Mesendoderm (in vitro differentiated cells): ENCODE measurements at regions not wholly inside any gene's neighbourhood (a gene's known extent, or its start where the extent isn't known, plus 50 kb on each side); places are given as distances from the start of the nearest gene placed in this dataset.

Source experiments
- DNase-seq: peaks from one replicate; pipeline ENCODE4 v3.0.0; 2013
- H2AK5ac ChIP-seq: 2 replicates; pipeline ENCODE4 v1.6.1; 2013; ENCODE audit warnings: low read length, inconsistent platforms
- H2BK120ac ChIP-seq: 2 replicates; pipeline ENCODE4 v1.6.1; 2013; ENCODE audit warnings: low read depth, mild to moderate bottlenecking, low read length, moderate library complexity, mixed read lengths
- H2BK15ac ChIP-seq: replicated peaks from 2 replicates; pipeline ENCODE4 v1.6.1; 2013; ENCODE audit warnings: low read depth, mild to moderate bottlenecking, moderate library complexity
- H2BK5ac ChIP-seq: 2 replicates; pipeline ENCODE4 v1.6.1; 2013; ENCODE audit warnings: low read length, inconsistent platforms
- H3K18ac ChIP-seq: 2 replicates; pipeline ENCODE4 v1.6.1; 2013; ENCODE audit warnings: mild to moderate bottlenecking, low read length, mixed read lengths
- H3K23ac ChIP-seq: one replicate; pipeline ENCODE4 v1.6.1; 2013; ENCODE audit warnings: low read length
- H3K27ac ChIP-seq: 2 replicates; pipeline ENCODE4 v1.5.1; 2013; ENCODE audit warnings: low read depth, mild to moderate bottlenecking, inconsistent platforms, low read length, moderate library complexity
- H3K27me3 ChIP-seq: 2 replicates; pipeline ENCODE4 v1.6.1; 2013; ENCODE audit warnings: low read length, control low read depth, mild to moderate bottlenecking, inconsistent platforms; ENCODE audit not compliant: insufficient read depth, poor library complexity
- H3K36me3 ChIP-seq: 2 replicates; pipeline ENCODE4 v1.6.1; 2013; ENCODE audit warnings: low read length, inconsistent platforms; ENCODE audit not compliant: control insufficient read depth, insufficient read depth
- H3K4ac ChIP-seq: one replicate; pipeline ENCODE4 v1.6.1; 2013; ENCODE audit warnings: low read depth, mild to moderate bottlenecking, low read length, moderate library complexity
- H3K4me1 ChIP-seq: 2 replicates; pipeline ENCODE4 v1.6.1; 2013; ENCODE audit warnings: low read depth, low read length, inconsistent platforms; ENCODE audit not compliant: control insufficient read depth
- H3K4me2 ChIP-seq: 2 replicates; pipeline ENCODE4 v1.6.1; 2013; ENCODE audit warnings: low read length
- H3K4me3 ChIP-seq: 2 replicates; pipeline ENCODE4 v1.5.1; 2013; ENCODE audit warnings: mild to moderate bottlenecking, low read length
- H3K56ac ChIP-seq: one replicate; pipeline ENCODE4 v1.6.1; 2013; ENCODE audit warnings: low read length
- H3K79me1 ChIP-seq: 2 replicates; pipeline ENCODE4 v1.6.1; 2013; ENCODE audit warnings: low read length, inconsistent platforms
- H3K79me2 ChIP-seq: 2 replicates; pipeline ENCODE4 v1.6.1; 2013; ENCODE audit warnings: mild to moderate bottlenecking, low read length; ENCODE audit not compliant: control insufficient read depth, insufficient read depth
- H3K9ac ChIP-seq: 2 replicates; pipeline ENCODE4 v1.6.1; 2013; ENCODE audit warnings: low read length, inconsistent platforms
- H4K5ac ChIP-seq: one replicate; pipeline ENCODE4 v1.6.1; 2013; ENCODE audit warnings: low read length
- H4K8ac ChIP-seq: one replicate; pipeline ENCODE4 v1.6.1; 2013; ENCODE audit warnings: low read depth, mild to moderate bottlenecking, control low read depth, low read length, moderate library complexity
- WGBS: extraction: QIAGEN DNeasy Blood & Tissue Kit; methylation state at CpG from one replicate; pipeline ENCODE4 v1.1.7; 2013; ENCODE audit warnings: low lambda C conversion rate, missing lambda C conversion rate; ENCODE audit not compliant: insufficient coverage; ENCODE audit errors: extremely low coverage; 5-methylcytosine and 5-hydroxymethylcytosine counted together

DNA sequence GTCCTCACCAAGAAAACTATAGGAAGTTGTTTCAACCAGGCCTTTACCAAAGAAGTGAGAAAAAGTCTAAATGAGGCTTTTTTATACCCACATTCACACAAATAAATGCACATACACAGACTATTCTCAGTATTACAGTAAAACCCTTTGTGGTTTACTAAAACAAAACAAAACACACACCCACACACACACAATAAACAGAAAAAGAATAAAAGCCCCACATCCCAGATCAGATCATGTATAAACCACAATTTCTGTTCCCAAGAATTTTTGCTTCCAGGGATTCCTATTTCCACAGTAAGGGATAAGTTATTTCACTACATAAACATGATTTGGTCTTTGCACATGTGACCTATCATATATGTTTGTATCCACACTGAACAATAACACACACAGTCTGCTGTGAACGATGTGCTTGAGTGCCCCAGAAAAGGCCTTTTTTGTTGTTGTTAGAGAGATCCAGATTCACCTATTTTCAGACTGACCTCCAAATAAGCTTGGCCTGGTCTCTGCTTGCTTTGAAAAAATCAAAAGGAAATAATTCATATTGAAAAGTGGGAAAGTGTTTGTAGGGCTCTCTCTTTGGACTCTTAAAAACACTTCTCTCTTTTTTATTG lies 283.4 kb upstream of the ATP11B start:
- H3K4me3 ChIP-seq: no peak overlapping the region
- no peaks in the 10 kb centered on the region for H3K27me3 ChIP-seq
- no peak overlapping the region for H3K18ac ChIP-seq
- no peak overlapping the region for H3K4me2 ChIP-seq
- H4K8ac ChIP-seq: no peak overlapping the region
- H2AK5ac ChIP-seq: no peak overlapping the region
- no peak overlapping the region for H3K4ac ChIP-seq
- no CpG with 5 or more reads among the region's 1 CpG for WGBS
- H2BK120ac ChIP-seq: no peak overlapping the region
- no peaks in the 10 kb centered on the region for H3K79me2 ChIP-seq
- no peak overlapping the region for H3K56ac ChIP-seq
- no peaks in the 10 kb centered on the region for H3K4me1 ChIP-seq
- no peak overlapping the region for H3K23ac ChIP-seq
- H2BK5ac ChIP-seq: no peak overlapping the region
- no peak overlapping the region for H3K9ac ChIP-seq
- no peaks in the 10 kb centered on the region for H3K79me1 ChIP-seq
- no peak overlapping the region for H3K27ac ChIP-seq
- H4K5ac ChIP-seq: no peak overlapping the region
- no peaks in the 10 kb centered on the region for H3K36me3 ChIP-seq
- DNase-seq: no peak
- no peak overlapping the region for H2BK15ac ChIP-seq

- H3K18ac ChIP-seq: no peak overlapping the region
- H3K23ac ChIP-seq: no peak overlapping the region
- H2AK5ac ChIP-seq: no peak overlapping the region
- no peak overlapping the region for H2BK120ac ChIP-seq
- no peaks in the 10 kb centered on the region for H3K4me1 ChIP-seq
- H3K27ac ChIP-seq: no peak overlapping the region
- H3K4me3 ChIP-seq: no peak overlapping the region
- no peaks in the 10 kb centered on the region for H3K79me1 ChIP-seq
- H3K79me2 ChIP-seq: no peaks in the 10 kb centered on the region
- no peak overlapping the region for H3K9ac ChIP-seq
- no peak for DNase-seq
- no peak overlapping the region for H2BK5ac ChIP-seq
- no peak overlapping the region for H3K4me2 ChIP-seq
- no peaks in the 10 kb centered on the region for H3K36me3 ChIP-seq
- no peak overlapping the region for H3K4ac ChIP-seq
- no CpG with 5 or more reads among the region's 5 CpGs for WGBS
- H3K27me3 ChIP-seq: no peaks in the 10 kb centered on the region
- H4K8ac ChIP-seq: no peak overlapping the region
- H3K56ac ChIP-seq: no peak overlapping the region
- no peak overlapping the region for H2BK15ac ChIP-seq
- H4K5ac ChIP-seq: no peak overlapping the region
These were observed 278.9 kb upstream of the ATP11B start for GRCh38 chr3:182514236-182514964.

DNA sequence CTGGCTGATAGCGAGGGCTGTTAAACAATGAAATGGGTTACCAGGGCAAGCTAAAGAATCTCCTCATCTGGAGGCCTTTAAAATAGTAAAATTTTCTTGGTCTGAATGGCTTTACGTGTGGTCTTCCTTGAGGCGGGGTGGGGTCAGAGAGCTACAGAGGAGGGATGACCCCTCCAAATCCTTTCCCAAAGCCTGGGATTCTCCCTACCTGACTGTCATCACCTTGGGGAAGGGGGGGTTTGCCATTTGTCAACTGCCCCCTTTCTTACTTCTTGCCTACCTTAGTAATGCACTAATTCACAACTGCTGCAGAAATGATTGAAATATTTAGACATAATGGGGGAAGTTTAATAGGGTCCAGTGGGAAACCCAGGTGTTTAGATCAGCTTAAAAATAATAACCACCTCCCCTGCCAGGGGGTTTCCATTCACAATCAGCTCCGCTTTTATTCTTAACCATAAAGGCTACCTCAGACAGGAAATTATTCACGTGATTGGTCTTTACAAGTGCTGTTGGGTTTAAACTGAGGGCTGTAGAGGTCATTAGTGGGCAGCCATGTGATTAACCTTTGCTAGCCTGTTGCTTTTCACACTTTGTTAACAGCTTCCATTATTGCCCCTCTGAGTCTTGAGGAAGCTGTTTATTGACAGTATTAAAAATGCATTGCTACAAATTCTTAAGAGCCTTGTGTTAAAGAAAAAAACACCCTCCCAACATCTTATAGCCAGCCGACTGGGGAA lies 276.5 kb upstream of the ATP11B start:
- Histone ChIP-seq H3K4me1 (no peaks in the 10 kb centered on the region), H3K18ac (no peak overlapping the region), H3K27me3 (no peaks in the 10 kb centered on the region), H2AK5ac (no peak overlapping the region), H2BK15ac (no peak overlapping the region), H3K79me1 (no peaks in the 10 kb centered on the region), H3K56ac (no peak overlapping the region), H3K36me3 (no peaks in the 10 kb centered on the region), H3K23ac (no peak overlapping the region), H4K8ac (no peak overlapping the region), H3K27ac (no peak overlapping the region), H2BK120ac (no peak overlapping the region), H3K4ac (no peak overlapping the region), H3K79me2 (no peaks in the 10 kb centered on the region), H4K5ac (no peak overlapping the region), H3K4me2 (no peak overlapping the region), H3K4me3 (no peak overlapping the region), H3K9ac (no peak overlapping the region), H2BK5ac (no peak overlapping the region)
- DNase-seq: no peak
- WGBS: no CpG with 5 or more reads among the region's 6 CpGs

DNA sequence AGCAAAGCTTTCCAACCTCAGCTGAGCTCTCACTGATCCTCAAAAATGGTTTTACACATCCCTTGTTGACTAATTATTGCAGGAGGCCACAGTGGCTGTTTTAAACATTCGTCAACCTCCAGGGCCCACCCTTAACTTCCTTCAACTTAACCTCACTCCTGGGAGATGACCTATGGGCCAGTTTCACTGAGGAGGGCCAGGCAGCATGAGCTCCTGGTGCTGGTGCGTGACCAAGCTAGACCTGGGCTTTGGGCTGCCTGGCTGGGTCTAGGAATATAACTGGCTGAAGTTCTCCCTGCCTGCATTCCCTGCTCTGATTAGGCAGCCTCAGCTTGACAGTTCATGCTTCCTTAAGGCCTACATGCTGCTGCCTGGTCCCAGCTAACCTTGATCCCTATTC lies 273.7 kb upstream of the ATP11B start:
- no peak overlapping the region for H3K4ac ChIP-seq

DNA sequence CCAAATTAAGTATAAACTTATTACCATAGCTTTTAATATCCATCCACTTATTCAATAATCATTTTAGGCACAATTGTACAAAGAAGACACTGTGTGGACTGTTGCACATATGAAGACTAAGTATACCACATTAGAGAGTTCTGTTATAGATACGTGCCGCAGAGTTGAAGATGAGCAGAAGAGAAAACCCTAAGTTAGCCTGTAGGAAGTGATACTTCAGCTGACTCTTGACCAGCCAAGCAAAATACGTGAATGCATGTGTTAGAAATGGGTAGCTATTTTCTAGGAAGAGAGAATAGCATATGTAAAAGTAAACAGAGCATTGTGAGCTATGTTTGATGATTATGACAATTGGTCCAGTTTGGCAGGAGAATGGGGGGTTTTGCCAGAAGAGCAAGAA lies 272.0 kb upstream of the ATP11B start:
- Histone ChIP-seq H3K4me1 (no peaks in the 10 kb centered on the region), H3K4me3 (no peak overlapping the region), H2BK15ac (no peak overlapping the region), H3K56ac (no peak overlapping the region), H4K8ac (no peak overlapping the region), H2BK5ac (no peak overlapping the region), H3K79me2 (no peaks in the 10 kb centered on the region), H3K27ac (no peak overlapping the region), H3K4ac (no peak overlapping the region), H3K27me3 (no peaks in the 10 kb centered on the region), H4K5ac (no peak overlapping the region), H3K36me3 (no peaks in the 10 kb centered on the region), H3K9ac (no peak overlapping the region), H3K23ac (no peak overlapping the region), H3K18ac (no peak overlapping the region), H2AK5ac (no peak overlapping the region), H2BK120ac (no peak overlapping the region), H3K79me1 (no peaks in the 10 kb centered on the region), H3K4me2 (no peak overlapping the region)
- no peak for DNase-seq
- WGBS: no CpG with 5 or more reads among the region's 3 CpGs

More for the DNA sequence above, 273.7 kb upstream of the ATP11B start:
- H3K4me3 ChIP-seq: no peak overlapping the region
- no peaks in the 10 kb centered on the region for H3K79me2 ChIP-seq
- no peak overlapping the region for H4K8ac ChIP-seq
- no peak for DNase-seq
- H3K56ac ChIP-seq: no peak overlapping the region
- no peaks in the 10 kb centered on the region for H3K79me1 ChIP-seq
- no peaks in the 10 kb centered on the region for H3K27me3 ChIP-seq
- no peak overlapping the region for H2BK120ac ChIP-seq
- WGBS: no CpG with 5 or more reads among the region's 2 CpGs
- no peaks in the 10 kb centered on the region for H3K4me1 ChIP-seq
- H3K4me2 ChIP-seq: no peak overlapping the region
- H4K5ac ChIP-seq: no peak overlapping the region
- H2BK5ac ChIP-seq: no peak overlapping the region
- no peak overlapping the region for H3K23ac ChIP-seq
- no peaks in the 10 kb centered on the region for H3K36me3 ChIP-seq
- no peak overlapping the region for H2AK5ac ChIP-seq
- no peak overlapping the region for H3K18ac ChIP-seq
- H3K9ac ChIP-seq: no peak overlapping the region
- H2BK15ac ChIP-seq: no peak overlapping the region
- H3K27ac ChIP-seq: no peak overlapping the region
